ENCODE measurements at regions not wholly inside any gene's neighbourhood (a gene's known extent, or its start where the extent isn't known, plus 50 kb on each side); places are given as distances from the start of the nearest gene placed in this dataset.
"Not testable (repeated sequence)": the region's sequence is repeated elsewhere in the genome, so short reads cannot be mapped to it uniquely, and the experiment has no call there.

- TF ChIP-seq CTCF (IDR thresholded peaks at IDR 0.05) (no peak), ZFX (IDR thresholded peaks at IDR 0.05; ENCODE audit: borderline replicate concordance) (no peak)
- no peak overlapping the region for H3K27ac ChIP-seq
Observed at GRCh38 chr10:34058845-34059614, 724.6 kb upstream of the NRP1 start.

GRCh38 chr10:34055410-34055985 is 721.0 kb upstream of the NRP1 start:
- H3K27ac ChIP-seq = not testable (repeated sequence)

- no peak overlapping the region for H3K27ac ChIP-seq
- TF ChIP-seq ZFX (IDR thresholded peaks at IDR 0.05; ENCODE audit: borderline replicate concordance) = no peak
Observed at GRCh38 chr10:34049887-34050286, 715.4 kb upstream of the NRP1 start.

GRCh38 chr10:34049469-34049868 is 715.0 kb upstream of the NRP1 start:
- no peak overlapping the region for H3K27ac ChIP-seq
- no peak for TF ChIP-seq ZFX (IDR thresholded peaks at IDR 0.05; ENCODE audit: borderline replicate concordance)
- TF ChIP-seq CTCF (IDR thresholded peaks at IDR 0.05) = no peak

- H3K27ac ChIP-seq = no peak overlapping the region
- no peak for TF ChIP-seq ZFX (IDR thresholded peaks at IDR 0.05; ENCODE audit: borderline replicate concordance)
- no peak for TF ChIP-seq CTCF (IDR thresholded peaks at IDR 0.05)
Observed at GRCh38 chr10:34047389-34047788, 712.9 kb upstream of the NRP1 start.

GRCh38 chr10:34046506-34047034 is 712.1 kb upstream of the NRP1 start:
- TF ChIP-seq ZFX (IDR thresholded peaks at IDR 0.05; ENCODE audit: borderline replicate concordance) (no peak), CTCF (IDR thresholded peaks at IDR 0.05) (no peak)
- H3K27ac ChIP-seq = no peak overlapping the region

- no peak overlapping the region for H3K27ac ChIP-seq
- TF ChIP-seq CTCF (IDR thresholded peaks at IDR 0.05) (no peak), ZFX (IDR thresholded peaks at IDR 0.05; ENCODE audit: borderline replicate concordance) (no peak)
Observed at GRCh38 chr10:34045571-34046190, 711.2 kb upstream of the NRP1 start.

GRCh38 chr10:34041871-34042270 is 707.4 kb upstream of the NRP1 start:
- no peak for TF ChIP-seq ZFX (IDR thresholded peaks at IDR 0.05; ENCODE audit: borderline replicate concordance)
- no peak for TF ChIP-seq CTCF (IDR thresholded peaks at IDR 0.05)
- H3K27ac ChIP-seq = no peak overlapping the region
